DMS114 treated with DMSO at 0.1 percent for 48 hours (cell line): ENCODE measurements at regions not wholly inside any gene's neighbourhood (a gene's known extent, or its start where the extent isn't known, plus 50 kb on each side); places are given as distances from the start of the nearest gene placed in this dataset.

Source experiments
- DNase-seq: peaks from one replicate; lab custom pipeline; 2025; ENCODE audit not compliant: unreplicated experiment; lab: John Stamatoyannopoulos, UW

DNA sequence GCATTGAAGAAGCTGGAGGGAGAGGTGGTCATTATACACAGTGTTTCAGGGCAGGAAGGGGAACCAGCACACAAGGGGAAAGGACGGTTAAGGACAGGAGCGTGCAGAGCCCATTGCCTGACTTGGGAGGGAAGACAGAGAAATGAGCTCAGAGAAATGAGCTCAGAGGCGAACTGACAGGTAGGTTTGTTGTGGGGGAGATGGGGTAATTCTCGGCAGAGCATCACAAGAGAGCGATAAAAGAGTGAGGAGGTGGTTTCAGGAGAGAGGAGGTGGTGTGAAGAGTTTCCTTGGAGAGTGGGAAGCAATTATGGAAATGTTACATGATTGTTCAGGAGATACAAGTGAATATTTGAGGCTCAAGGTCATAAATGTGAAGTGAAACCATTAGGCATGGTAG lies 61.0 kb downstream of the MRGPRX1 start:
- no peak for DNase-seq

DNA sequence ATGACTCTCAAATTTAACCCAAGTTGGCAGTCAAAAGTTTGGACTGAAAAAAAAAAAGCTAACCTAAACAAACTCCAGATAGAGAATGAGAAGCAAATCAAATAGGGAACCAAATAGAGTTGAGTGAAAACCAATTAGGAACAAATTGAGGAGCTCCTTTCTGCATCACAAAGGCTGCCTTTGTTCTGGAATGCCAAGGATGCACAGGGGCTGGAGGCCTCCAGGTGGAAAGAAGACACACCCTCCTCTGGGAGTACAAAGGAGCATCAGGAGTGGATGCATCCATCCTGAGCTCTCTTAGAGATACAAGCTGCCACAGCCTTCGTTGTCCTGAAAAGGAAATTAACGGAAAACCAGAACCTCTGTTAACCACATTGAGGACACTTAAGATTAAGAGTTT lies 73.3 kb downstream of the MRGPRX1 start:
- no peak for DNase-seq

DNA sequence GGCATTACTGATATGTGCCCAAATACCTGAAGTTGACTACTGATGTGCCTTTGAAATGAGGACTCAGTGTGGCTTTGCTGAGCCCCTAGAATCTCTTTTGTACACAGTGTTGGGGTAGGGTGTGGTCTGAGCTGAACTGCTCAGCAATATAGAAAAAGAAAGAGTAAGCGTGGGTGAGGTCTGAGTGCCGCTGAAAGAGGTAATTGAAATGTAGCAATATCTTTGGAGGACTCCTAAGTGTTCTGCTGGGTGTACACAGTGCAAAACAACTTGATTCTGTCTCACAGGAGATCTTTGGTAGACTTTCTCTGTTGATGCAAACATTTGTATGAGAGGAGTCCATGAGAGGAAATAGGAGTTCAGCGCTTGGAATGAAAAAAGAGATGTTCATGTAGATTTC lies 73.7 kb upstream of the PTPN5 start:
- no peak for DNase-seq

DNA sequence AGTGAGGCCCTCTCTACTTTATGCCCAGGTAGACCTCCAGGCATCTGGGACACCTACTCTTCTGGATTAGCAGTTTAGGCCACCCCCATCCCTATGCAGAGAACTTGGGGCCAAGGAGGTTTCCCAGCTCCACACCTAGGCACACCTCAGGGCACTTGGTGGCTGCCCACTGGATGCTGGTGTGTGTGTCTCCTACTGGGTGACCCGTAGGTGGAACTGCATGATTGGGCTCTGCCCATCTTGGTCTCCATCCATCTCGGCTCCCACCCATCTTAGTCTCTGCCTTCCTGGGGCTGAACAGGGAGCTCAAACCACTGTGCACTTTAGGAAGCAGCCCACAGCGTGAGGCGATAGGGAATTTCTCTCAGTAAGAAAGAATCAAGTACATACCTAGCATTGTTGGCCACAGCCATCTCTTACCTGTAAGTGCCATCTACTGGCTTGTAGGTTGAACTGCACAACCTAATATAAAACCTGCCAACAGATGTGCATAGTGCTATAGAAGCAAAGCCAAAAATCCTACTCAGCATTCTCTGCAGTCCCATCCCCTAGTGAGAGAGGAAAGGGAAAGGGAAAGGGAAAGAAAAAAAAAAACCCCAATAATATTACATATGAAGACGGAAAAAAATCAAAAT lies 61.6 kb upstream of the PTPN5 start:
- no peak for DNase-seq

DNA sequence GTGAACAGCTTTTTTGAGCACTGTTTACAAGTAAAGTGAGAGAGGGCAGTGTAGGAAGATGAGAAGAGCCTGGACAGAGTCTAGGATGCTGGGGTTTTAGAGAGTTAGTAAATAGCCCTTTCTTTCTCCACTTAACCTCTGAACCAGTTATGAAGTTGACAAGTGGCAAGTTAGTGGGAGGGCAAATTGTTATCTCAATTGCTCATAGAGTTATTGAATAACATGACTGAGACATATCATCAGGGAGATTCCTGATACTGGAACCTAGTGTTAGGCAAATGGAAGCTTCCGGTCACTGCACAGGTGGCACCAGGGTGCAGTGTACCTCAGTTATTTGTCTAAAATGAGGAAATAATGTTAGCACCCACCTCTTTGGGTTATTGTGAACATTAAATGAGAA lies 57.8 kb upstream of the PTPN5 start:
- no peak for DNase-seq

DNA sequence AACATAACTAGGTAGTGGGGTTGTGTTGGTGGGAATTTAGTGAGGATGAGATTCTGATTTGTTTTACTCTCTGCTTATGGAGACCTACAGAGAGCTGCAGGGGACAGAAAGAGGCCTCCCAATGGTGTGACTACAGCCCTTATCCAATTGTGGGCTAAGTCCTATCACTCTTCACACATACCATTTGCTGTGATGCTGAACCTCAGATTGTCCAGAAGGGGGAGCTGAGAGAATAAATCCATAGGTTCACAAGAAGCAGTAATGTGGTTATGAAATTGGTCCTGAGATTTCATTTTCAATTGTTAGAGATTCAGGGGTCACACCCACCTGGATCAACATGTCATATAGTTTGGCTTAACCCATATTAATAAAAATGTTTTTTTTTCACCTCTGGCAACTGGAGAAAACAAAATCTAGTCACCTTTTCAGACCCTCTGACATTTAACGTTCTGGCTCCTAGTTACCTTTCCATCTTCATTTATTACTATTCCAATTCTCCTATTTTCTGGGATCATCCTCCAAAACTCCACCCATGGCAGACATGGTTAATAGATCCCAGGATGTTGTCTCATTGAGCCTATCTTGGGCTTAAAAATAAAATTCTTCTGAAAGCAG lies 53.3 kb upstream of the PTPN5 start:
- DNase-seq: peak; percentile 29
